Stomach (tissue), 4 donors: ENCODE measurements at regions not wholly inside any gene's neighbourhood (a gene's known extent, or its start where the extent isn't known, plus 50 kb on each side); places are given as distances from the start of the nearest gene placed in this dataset.

Experiments used
- CTCF ChIP-seq, 7 experiments: fragments of 450-650 bp in 4 of 7; fragments of 200-600 bp in 3 of 7; sonication (generic) in 3 of 7; IDR thresholded peaks; one replicate each; pipeline ENCODE4 v1.5.1; 2016 to 2019; ENCODE audit warnings: antibody characterized with exemption in 7 of 7, control low read depth in 2 of 7, mild to moderate bottlenecking in 1 of 7
- EP300 ChIP-seq: sonication (generic); formaldehyde crosslinking; IDR thresholded peaks from one replicate; pipeline ENCODE4 v1.6.1; 2017; ENCODE audit warnings: antibody characterized with exemption
- POLR2AphosphoS5 ChIP-seq, 3 donors: sonication (generic); formaldehyde crosslinking; IDR thresholded peaks; one replicate each; pipeline ENCODE4 v1.6.1; 2016; ENCODE audit warnings: antibody characterized with exemption in 3 of 3

- TF ChIP-seq CTCF (IDR thresholded peaks at IDR 0.05) = no peak
- TF ChIP-seq POLR2AphosphoS5 (IDR thresholded peaks at IDR 0.05) = no peak
- TF ChIP-seq EP300 = no peak
Measured at GRCh38 chr6:4017058-4017739, 61.7 kb downstream of the FAM217A start.
